ENCODE measurements at regions not wholly inside any gene's neighbourhood (a gene's known extent, or its start where the extent isn't known, plus 50 kb on each side); places are given as distances from the start of the nearest gene placed in this dataset.

DNA sequence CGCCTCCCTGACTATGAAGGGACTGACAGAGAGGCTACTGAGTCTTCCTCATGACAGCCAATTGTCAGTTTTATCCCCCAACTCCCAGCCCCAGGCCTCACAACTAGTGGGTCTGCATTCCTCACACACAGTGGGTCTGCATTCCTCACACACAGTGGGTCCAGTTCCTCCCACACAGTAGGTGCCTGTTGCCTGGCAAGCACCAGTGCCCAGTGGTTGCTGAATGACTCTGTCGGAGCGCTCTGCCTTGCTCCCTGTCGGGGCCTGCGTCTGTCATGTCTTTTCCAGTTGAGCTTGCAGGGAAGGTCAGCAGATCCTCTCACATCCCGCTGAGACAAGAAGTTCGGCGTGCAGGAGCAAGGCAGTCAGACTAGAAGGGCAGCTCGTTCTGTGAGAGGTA lies 590.0 kb upstream of the MKI67 start:
- POLR2A ChIA-PET = no interaction called here
- no peak for DNase-seq (ENCODE audit: low read depth, low spot score)
- Histone ChIP-seq H3K27ac (ENCODE audit: low read depth, low read length) (no peak overlapping the region), H3K27me3 (ENCODE audit: control insufficient read depth, insufficient read depth, low read length) (no peaks in the 10 kb centered on the region), H3K9me3 (ENCODE audit: control insufficient read depth, insufficient read depth, low read length) (peaks cover 69% of the 10 kb centered on the region), H3K4me3 (ENCODE audit: low read depth, low read length) (no peak overlapping the region)
- CTCF ChIA-PET = no interaction called here
- TF ChIP-seq, protein P1, sequence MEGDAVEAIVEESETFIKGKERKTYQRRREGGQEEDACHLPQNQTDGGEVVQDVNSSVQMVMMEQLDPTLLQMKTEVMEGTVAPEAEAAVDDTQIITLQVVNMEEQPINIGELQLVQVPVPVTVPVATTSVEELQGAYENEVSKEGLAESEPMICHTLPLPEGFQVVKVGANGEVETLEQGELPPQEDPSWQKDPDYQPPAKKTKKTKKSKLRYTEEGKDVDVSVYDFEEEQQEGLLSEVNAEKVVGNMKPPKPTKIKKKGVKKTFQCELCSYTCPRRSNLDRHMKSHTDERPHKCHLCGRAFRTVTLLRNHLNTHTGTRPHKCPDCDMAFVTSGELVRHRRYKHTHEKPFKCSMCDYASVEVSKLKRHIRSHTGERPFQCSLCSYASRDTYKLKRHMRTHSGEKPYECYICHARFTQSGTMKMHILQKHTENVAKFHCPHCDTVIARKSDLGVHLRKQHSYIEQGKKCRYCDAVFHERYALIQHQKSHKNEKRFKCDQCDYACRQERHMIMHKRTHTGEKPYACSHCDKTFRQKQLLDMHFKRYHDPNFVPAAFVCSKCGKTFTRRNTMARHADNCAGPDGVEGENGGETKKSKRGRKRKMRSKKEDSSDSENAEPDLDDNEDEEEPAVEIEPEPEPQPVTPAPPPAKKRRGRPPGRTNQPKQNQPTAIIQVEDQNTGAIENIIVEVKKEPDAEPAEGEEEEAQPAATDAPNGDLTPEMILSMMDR (IDR thresholded peaks at IDR 0.05; ENCODE audit: low read depth, low read length) = no peak

DNA sequence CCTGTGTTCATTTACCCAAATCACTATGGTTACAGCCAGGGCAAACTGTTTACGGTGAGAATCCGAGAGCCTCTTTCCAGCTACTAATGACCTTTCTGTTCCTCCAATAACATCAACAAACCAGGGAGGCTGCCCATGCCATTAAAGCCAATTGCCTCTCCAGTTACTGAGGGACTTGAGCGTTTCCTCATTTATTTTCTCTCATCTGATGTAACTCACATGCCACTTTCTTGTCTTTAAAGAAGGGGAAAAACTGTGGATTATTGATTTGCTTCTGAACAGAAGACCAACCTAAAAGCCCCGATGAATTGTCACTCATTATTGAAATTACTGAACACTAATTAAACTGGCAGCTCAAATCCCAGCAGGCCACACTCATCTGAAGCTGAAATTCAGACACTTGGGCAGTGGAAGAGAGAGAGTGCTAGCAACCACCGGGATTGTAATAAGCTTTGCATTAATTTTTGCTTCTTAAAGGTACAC lies 595.8 kb upstream of the MKI67 start:
- POLR2A ChIA-PET = no interaction called here
- no peak for DNase-seq (ENCODE audit: low read depth, low spot score)
- Histone ChIP-seq H3K4me3 (ENCODE audit: low read depth, low read length) (no peak overlapping the region), H3K27me3 (ENCODE audit: control insufficient read depth, insufficient read depth, low read length) (no peaks in the 10 kb centered on the region), H3K27ac (ENCODE audit: low read depth, low read length) (no peak overlapping the region), H3K9me3 (ENCODE audit: control insufficient read depth, insufficient read depth, low read length) (peaks cover 58% of the 10 kb centered on the region)
- TF ChIP-seq, protein P1 (IDR thresholded peaks at IDR 0.05; ENCODE audit: low read depth, low read length) = no peak
- CTCF ChIA-PET = no interaction called here

DNA sequence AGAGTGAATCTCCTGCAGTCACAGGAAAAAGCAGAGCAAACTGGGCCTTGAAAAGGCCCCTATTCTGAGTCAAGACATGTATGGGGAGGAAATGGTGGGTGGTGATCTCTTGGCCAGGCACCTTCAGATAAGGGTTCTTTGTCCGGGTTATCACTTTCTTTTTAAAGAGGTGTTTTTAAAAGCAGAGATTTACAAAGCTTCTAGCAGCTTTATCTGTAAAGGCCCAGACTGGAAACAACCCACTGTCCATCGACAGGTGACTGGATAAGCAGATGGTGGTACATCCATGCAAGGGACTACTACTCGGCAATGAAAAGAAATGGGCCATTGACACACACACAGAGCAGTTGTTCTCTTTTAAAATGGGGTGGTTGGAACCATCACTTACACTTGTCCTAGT lies 596.7 kb upstream of the MKI67 start:
- TF ChIP-seq, protein P1 (IDR thresholded peaks at IDR 0.05; ENCODE audit: low read depth, low read length) = no peak
- Histone ChIP-seq H3K27me3 (ENCODE audit: control insufficient read depth, insufficient read depth, low read length) (no peaks in the 10 kb centered on the region), H3K9me3 (ENCODE audit: control insufficient read depth, insufficient read depth, low read length) (peaks cover 56% of the 10 kb centered on the region), H3K4me3 (ENCODE audit: low read depth, low read length) (no peak overlapping the region), H3K27ac (ENCODE audit: low read depth, low read length) (no peak overlapping the region)
- DNase-seq (ENCODE audit: low read depth, low spot score) = no peak
- CTCF ChIA-PET = no interaction called here
- POLR2A ChIA-PET = no interaction called here

DNA sequence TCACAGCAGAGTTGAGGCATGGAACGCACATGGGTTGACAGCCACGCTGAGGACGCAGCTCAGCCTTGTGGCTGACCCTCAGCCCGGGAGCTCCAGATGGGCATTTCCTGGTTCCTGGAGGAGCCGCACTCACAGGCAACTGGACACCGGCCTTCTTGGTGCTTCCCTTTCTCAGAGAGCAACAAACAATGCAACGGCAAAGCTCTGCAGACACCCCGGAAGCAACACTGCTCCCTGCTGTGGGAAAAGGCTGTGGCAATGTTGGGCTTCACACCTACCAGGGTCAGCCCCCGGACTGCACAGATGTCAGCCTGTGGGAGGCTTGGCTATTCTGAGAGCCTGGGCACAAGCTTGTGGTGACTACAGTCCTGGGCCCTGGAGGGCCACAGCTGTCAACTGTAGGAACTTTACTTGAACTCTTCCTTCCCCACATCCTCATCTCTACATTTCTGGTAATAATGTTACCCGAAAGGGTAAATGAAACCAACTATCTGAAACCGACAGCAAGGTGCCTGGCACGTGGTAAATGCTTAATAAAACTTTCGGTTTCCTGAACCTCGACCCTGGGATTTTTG lies 597.5 kb upstream of the MKI67 start:
- Histone ChIP-seq H3K27ac (ENCODE audit: low read depth, low read length) (no peak overlapping the region), H3K9me3 (ENCODE audit: control insufficient read depth, insufficient read depth, low read length) (peaks cover 62% of the 10 kb centered on the region), H3K27me3 (ENCODE audit: control insufficient read depth, insufficient read depth, low read length) (no peaks in the 10 kb centered on the region), H3K4me3 (ENCODE audit: low read depth, low read length) (no peak overlapping the region)
- CTCF ChIA-PET = no interaction called here
- DNase-seq (ENCODE audit: low read depth, low spot score) = no peak
- TF ChIP-seq, protein P1 (IDR thresholded peaks at IDR 0.05; ENCODE audit: low read depth, low read length) = no peak
- POLR2A ChIA-PET = no interaction called here

DNA sequence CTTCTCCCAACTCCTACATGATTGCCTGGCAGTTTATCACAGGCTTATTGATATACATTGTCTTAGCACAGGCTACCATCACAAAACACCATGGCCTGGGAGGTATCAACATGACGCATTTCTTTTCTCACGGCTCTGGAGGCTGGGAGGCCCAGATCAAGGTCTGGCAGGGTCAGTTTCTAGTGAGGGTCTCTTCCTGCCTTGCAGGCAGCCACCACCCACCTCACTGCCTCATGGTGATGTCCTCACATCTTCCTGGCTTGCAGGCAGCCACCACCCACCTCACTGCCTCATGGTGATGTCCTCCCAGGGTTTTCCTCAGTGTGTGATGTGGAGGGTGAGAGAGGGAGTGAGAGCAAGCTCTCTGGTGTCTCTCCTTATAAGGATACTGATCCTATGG lies 599.3 kb upstream of the MKI67 start:
- H3K27me3 ChIP-seq (ENCODE audit: control insufficient read depth, insufficient read depth, low read length) = no peaks in the 10 kb centered on the region
- H3K9me3 ChIP-seq (ENCODE audit: control insufficient read depth, insufficient read depth, low read length) = peaks cover 64% of the 10 kb centered on the region
- TF ChIP-seq, protein P1 (IDR thresholded peaks at IDR 0.05; ENCODE audit: low read depth, low read length) = no peak
- DNase-seq (ENCODE audit: low read depth, low spot score) = no peak
- ChIA-PET CTCF (no interaction called here), POLR2A (no interaction called here)
- H3K4me3 ChIP-seq (ENCODE audit: low read depth, low read length) = no peak overlapping the region
- no peak overlapping the region for H3K27ac ChIP-seq (ENCODE audit: low read depth, low read length)
